GM13977 (cell line): ENCODE measurements at regions not wholly inside any gene's neighbourhood (a gene's known extent, or its start where the extent isn't known, plus 50 kb on each side); places are given as distances from the start of the nearest gene placed in this dataset.

ENCODE experiments used
- DNase-seq: peaks from one replicate; pipeline ENCODE4 v3.0.0; 2012; ENCODE audit warnings: low spot score
- CTCF ChIP-seq: IDR thresholded peaks from 2 replicates; pipeline ENCODE4 v1.5.1; 2012; ENCODE audit warnings: mild to moderate bottlenecking, control low read depth; ENCODE audit not compliant: insufficient read depth; ENCODE audit errors: extremely low read depth, missing control alignments
- in situ Hi-C: fragments of 300-500 bp; cut with MboI; formaldehyde crosslinking; loops from one replicate; pipeline ENCODE4 v1.12.0; 2022; ENCODE audit warnings: low sequenced_read_pairs, low pct_unique_long_range_greater_than_20kb, mixed read lengths, inconsistent platforms; ENCODE audit not compliant: unreplicated experiment

- DNase-seq: no peak
- no peak for TF ChIP-seq CTCF
- in situ Hi-C loops: no loop called here
Measured at GRCh38 chr7:26102176-26102575, 49.8 kb upstream of the NFE2L3 start.
